ENCODE measurements at regions not wholly inside any gene's neighbourhood (a gene's known extent, or its start where the extent isn't known, plus 50 kb on each side); places are given as distances from the start of the nearest gene placed in this dataset.

DNA sequence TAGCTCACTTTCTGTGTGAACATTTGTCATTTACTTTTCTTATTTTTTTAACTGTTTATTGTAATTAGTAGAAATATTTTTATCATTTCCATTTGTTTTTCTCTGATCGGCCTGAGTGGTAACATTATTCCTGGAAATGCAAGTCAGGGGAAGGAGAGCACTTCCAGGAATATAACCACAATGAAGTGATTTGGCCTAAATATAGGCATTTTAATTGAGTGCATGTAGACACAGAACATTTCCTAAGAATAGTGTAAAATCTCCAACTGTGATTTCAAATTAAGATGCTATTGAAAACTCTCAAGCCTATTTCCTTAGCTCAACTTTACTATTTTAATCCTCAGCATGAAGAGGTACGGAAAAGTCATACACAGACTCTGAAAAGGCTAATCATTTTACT, 86.5 kb upstream of the SKAP2 start:
- TF ChIP-seq, protein P1, sequence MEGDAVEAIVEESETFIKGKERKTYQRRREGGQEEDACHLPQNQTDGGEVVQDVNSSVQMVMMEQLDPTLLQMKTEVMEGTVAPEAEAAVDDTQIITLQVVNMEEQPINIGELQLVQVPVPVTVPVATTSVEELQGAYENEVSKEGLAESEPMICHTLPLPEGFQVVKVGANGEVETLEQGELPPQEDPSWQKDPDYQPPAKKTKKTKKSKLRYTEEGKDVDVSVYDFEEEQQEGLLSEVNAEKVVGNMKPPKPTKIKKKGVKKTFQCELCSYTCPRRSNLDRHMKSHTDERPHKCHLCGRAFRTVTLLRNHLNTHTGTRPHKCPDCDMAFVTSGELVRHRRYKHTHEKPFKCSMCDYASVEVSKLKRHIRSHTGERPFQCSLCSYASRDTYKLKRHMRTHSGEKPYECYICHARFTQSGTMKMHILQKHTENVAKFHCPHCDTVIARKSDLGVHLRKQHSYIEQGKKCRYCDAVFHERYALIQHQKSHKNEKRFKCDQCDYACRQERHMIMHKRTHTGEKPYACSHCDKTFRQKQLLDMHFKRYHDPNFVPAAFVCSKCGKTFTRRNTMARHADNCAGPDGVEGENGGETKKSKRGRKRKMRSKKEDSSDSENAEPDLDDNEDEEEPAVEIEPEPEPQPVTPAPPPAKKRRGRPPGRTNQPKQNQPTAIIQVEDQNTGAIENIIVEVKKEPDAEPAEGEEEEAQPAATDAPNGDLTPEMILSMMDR (tag by site-specific recombination; IDR thresholded peaks at IDR 0.05), result no peak
- TF ChIP-seq, protein P2, sequence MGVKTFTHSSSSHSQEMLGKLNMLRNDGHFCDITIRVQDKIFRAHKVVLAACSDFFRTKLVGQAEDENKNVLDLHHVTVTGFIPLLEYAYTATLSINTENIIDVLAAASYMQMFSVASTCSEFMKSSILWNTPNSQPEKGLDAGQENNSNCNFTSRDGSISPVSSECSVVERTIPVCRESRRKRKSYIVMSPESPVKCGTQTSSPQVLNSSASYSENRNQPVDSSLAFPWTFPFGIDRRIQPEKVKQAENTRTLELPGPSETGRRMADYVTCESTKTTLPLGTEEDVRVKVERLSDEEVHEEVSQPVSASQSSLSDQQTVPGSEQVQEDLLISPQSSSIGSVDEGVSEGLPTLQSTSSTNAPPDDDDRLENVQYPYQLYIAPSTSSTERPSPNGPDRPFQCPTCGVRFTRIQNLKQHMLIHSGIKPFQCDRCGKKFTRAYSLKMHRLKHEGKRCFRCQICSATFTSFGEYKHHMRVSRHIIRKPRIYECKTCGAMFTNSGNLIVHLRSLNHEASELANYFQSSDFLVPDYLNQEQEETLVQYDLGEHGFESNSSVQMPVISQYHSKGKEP (tag by site-specific recombination; IDR thresholded peaks at IDR 0.05), result no peak
- TF ChIP-seq ZNF23 (tag by site-specific recombination; IDR thresholded peaks at IDR 0.05; ENCODE audit: borderline replicate concordance), result no peak
- no peak for TF ChIP-seq KLF9 (tag by site-specific recombination; IDR thresholded peaks at IDR 0.05; ENCODE audit: low read depth)
- TF ChIP-seq ZNF530 (tag by site-specific recombination; IDR thresholded peaks at IDR 0.05; ENCODE audit: low read depth), result no peak

All from HEK293 (cell line).